ENCODE measurements at regions not wholly inside any gene's neighbourhood (a gene's known extent, or its start where the extent isn't known, plus 50 kb on each side); places are given as distances from the start of the nearest gene placed in this dataset.
A peak's percentile ranks its signal among the peaks of the same experiment; 100 is the strongest.

GRCh38 chr12:93299262-93299846 is 78.4 kb upstream of the NUDT4 start:
- TF ChIP-seq POLR2A (IDR thresholded peaks at IDR 0.05): no peak
- TF ChIP-seq CTCF (IDR thresholded peaks at IDR 0.05): no peak
- TF ChIP-seq EP300 (IDR thresholded peaks at IDR 0.05): no peak
- no peak for DNase-seq
- peaks cover 5% of the 10 kb centered on the region for H3K4me1 ChIP-seq (ENCODE audit: insufficient read depth)
- WGBS, 3 donors: 77 to 84% (median 82%) methylated on average over 5 of the region's 5 CpGs
- H3K27ac ChIP-seq: no peak overlapping the region
- H3K4me3 ChIP-seq: no peak overlapping the region
- H3K9me3 ChIP-seq: no peaks in the 10 kb centered on the region
- intact Hi-C loops (cut with DNase I): no loop called here
- no peaks in the 10 kb centered on the region for H3K27me3 ChIP-seq
- no peaks in the 10 kb centered on the region for H3K36me3 ChIP-seq

GRCh38 chr12:93300611-93301021 is 77.1 kb upstream of the NUDT4 start:
- Histone ChIP-seq H3K4me3 (no peak overlapping the region), H3K27ac (no peak overlapping the region), H3K9me3 (no peaks in the 10 kb centered on the region), H3K27me3 (no peaks in the 10 kb centered on the region), H3K4me1 (ENCODE audit: insufficient read depth) (peaks cover 5% of the 10 kb centered on the region), H3K36me3 (no peaks in the 10 kb centered on the region)
- intact Hi-C loops (cut with DNase I): no loop called here
- no peak for DNase-seq
- TF ChIP-seq POLR2A (IDR thresholded peaks at IDR 0.05) (no peak), EP300 (IDR thresholded peaks at IDR 0.05) (no peak), CTCF (IDR thresholded peaks at IDR 0.05) (no peak)
- 33 to 59% (median 49%) methylated on average over 2 of the region's 2 CpGs for WGBS, 3 donors

GRCh38 chr12:93302331-93303229 is 75.1 kb upstream of the NUDT4 start:
- DNase-seq: peak in 1 of 5 donors; percentile 30
- no peak overlapping the region for H3K27ac ChIP-seq

GRCh38 chr12:93306636-93307035 is 71.1 kb upstream of the NUDT4 start:
- H3K4me3 ChIP-seq: no peak overlapping the region
- intact Hi-C loops (cut with DNase I): no loop called here
- H3K27ac ChIP-seq: no peak overlapping the region
- H3K27me3 ChIP-seq: no peaks in the 10 kb centered on the region
- TF ChIP-seq POLR2A (IDR thresholded peaks at IDR 0.05): no peak
- TF ChIP-seq CTCF (IDR thresholded peaks at IDR 0.05): no peak
- TF ChIP-seq EP300 (IDR thresholded peaks at IDR 0.05): no peak
- no peak for DNase-seq
- H3K36me3 ChIP-seq: no peaks in the 10 kb centered on the region
- peaks cover 2% of the 10 kb centered on the region for H3K4me1 ChIP-seq (ENCODE audit: insufficient read depth)
- no peaks in the 10 kb centered on the region for H3K9me3 ChIP-seq

More at GRCh38 chr12:93302331-93303229, 75.1 kb upstream of the NUDT4 start:
- Histone ChIP-seq H3K9me3 (no peaks in the 10 kb centered on the region), H3K4me1 (ENCODE audit: insufficient read depth) (peaks cover 5% of the 10 kb centered on the region), H3K36me3 (no peaks in the 10 kb centered on the region), H3K27me3 (no peaks in the 10 kb centered on the region), H3K4me3 (no peak overlapping the region)
- TF ChIP-seq CTCF (IDR thresholded peaks at IDR 0.05) (no peak), EP300 (IDR thresholded peaks at IDR 0.05) (peak; percentile 81)
- intact Hi-C loops (cut with DNase I): no loop called here
- 56 to 64% (median 61%) methylated on average over 5 of the region's 5 CpGs for WGBS, 3 donors

All from ovary (tissue), 7 donors.